Islet of Langerhans (tissue), 1 donor: ENCODE measurements at regions not wholly inside any gene's neighbourhood (a gene's known extent, or its start where the extent isn't known, plus 50 kb on each side); places are given as distances from the start of the nearest gene placed in this dataset.

Source experiments
- FAIRE-seq: peaks from one replicate; lab custom pipeline; 2011; peaks lifted over from hg19 to GRCh38; lab: Jason Lieb, UNC

GRCh38 chr3:5630406-5630805 lies 442.9 kb downstream of the EDEM1 start:
- FAIRE-seq = no peak

- no peak for FAIRE-seq
These were observed 446.5 kb downstream of the EDEM1 start for GRCh38 chr3:5633960-5634359.

- no peak for FAIRE-seq
These were observed 446.9 kb downstream of the EDEM1 start for GRCh38 chr3:5634411-5634810.

GRCh38 chr3:5635746-5636145 lies 448.2 kb downstream of the EDEM1 start:
- no peak for FAIRE-seq

- no peak for FAIRE-seq
These were observed 451.0 kb downstream of the EDEM1 start for GRCh38 chr3:5638550-5638949.

GRCh38 chr3:5644773-5645670 lies 457.5 kb downstream of the EDEM1 start:
- FAIRE-seq = no peak

GRCh38 chr3:5645692-5646410 lies 458.3 kb downstream of the EDEM1 start:
- no peak for FAIRE-seq

- FAIRE-seq = no peak
These were observed 462.8 kb downstream of the EDEM1 start for GRCh38 chr3:5650303-5650702.

GRCh38 chr3:5651351-5651750 lies 463.8 kb downstream of the EDEM1 start:
- no peak for FAIRE-seq

GRCh38 chr3:5653426-5654143 lies 466.1 kb downstream of the EDEM1 start:
- FAIRE-seq = no peak

- FAIRE-seq = no peak
These were observed 469.6 kb downstream of the EDEM1 start for GRCh38 chr3:5657106-5657505.

- no peak for FAIRE-seq
These were observed 476.1 kb downstream of the EDEM1 start for GRCh38 chr3:5663601-5664000.

- no peak for FAIRE-seq
These were observed 478.9 kb downstream of the EDEM1 start for GRCh38 chr3:5666455-5666854.

GRCh38 chr3:5673521-5673920 lies 486.0 kb downstream of the EDEM1 start:
- FAIRE-seq = no peak

GRCh38 chr3:5675319-5675718 lies 487.8 kb downstream of the EDEM1 start:
- no peak for FAIRE-seq

- no peak for FAIRE-seq
These were observed 490.0 kb downstream of the EDEM1 start for GRCh38 chr3:5677555-5677954.

GRCh38 chr3:5678248-5678647 lies 490.7 kb downstream of the EDEM1 start:
- FAIRE-seq = no peak

GRCh38 chr3:5678844-5679243 lies 491.3 kb downstream of the EDEM1 start:
- FAIRE-seq = no peak

- no peak for FAIRE-seq
These were observed 499.7 kb downstream of the EDEM1 start for GRCh38 chr3:5687230-5687629.

- FAIRE-seq = no peak
These were observed 503.0 kb downstream of the EDEM1 start for GRCh38 chr3:5690490-5690889.

GRCh38 chr3:5690904-5691532 lies 503.5 kb downstream of the EDEM1 start:
- no peak for FAIRE-seq

GRCh38 chr3:5692446-5692845 lies 504.9 kb downstream of the EDEM1 start:
- no peak for FAIRE-seq
